WERI-Rb-1 (cell line): ENCODE measurements at regions not wholly inside any gene's neighbourhood (a gene's known extent, or its start where the extent isn't known, plus 50 kb on each side); places are given as distances from the start of the nearest gene placed in this dataset.

Experiments
- DNase-seq: peaks from one replicate; pipeline ENCODE4 v3.0.0-alpha.2; 2020
- H3K27ac ChIP-seq: fragments of 250-450 bp; sonication (Bioruptor Pico); 2 replicates; pipeline ENCODE4 v1.5.1; 2020; ENCODE audit warnings: mild to moderate bottlenecking, moderate library complexity
- H3K27me3 ChIP-seq: fragments of 250-450 bp; sonication (Bioruptor Pico); 2 replicates; pipeline ENCODE4 v1.5.1; 2021; ENCODE audit warnings: mild to moderate bottlenecking, low read depth, moderate library complexity; ENCODE audit not compliant: insufficient read depth, severe bottlenecking
- H3K36me3 ChIP-seq: fragments of 250-450 bp; sonication (Bioruptor Pico); 2 replicates; pipeline ENCODE4 v1.5.1; 2020; ENCODE audit warnings: mild to moderate bottlenecking, moderate library complexity
- H3K4me3 ChIP-seq: 2 replicates; pipeline ENCODE4 v1.5.1; 2011; ENCODE audit warnings: low read depth, mild to moderate bottlenecking, control low read depth, low read length
- H3K9me3 ChIP-seq: fragments of 250-450 bp; sonication (Bioruptor Pico); 2 replicates; pipeline ENCODE4 v1.5.1; 2021; ENCODE audit warnings: mild to moderate bottlenecking, moderate library complexity; ENCODE audit not compliant: severe bottlenecking
- CTCF ChIP-seq: IDR thresholded peaks from 2 replicates; pipeline ENCODE4 v1.5.1; 2011; ENCODE audit warnings: low read depth, mild to moderate bottlenecking, control low read depth, inconsistent platforms, low read length

DNA sequence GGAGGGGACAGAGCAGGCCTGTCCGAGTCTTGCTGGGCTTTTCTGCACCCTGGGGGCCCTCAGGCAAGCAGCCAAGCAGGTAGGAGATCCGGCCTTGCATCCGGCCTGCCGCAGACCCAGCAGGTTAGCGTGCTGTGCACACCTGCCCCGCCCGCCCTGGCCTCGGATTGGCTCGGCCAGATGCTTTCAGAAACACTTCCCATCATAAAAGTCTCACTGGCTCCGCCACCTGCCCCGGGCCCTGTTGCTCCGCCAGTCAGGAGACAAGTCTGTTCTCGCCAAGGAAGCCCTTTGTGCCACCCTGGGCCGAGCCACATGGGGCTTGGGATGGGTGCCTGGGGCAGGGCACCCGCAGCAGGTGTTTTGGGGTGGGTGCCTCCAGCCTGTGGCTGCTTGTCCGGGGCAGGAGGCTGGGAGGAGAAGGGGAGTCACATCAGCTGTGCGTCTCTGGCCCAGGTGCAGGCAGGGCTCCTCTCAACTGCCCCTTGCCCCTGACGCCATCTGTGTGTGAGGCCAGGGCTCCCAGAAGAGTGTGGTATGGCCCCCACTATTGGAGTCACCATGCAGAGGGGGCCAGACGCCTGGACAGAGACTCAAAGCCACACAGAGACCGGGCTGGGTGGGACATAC, 228.2 kb upstream of the GSE1 start:
- peak overlapping the region; percentile 46 for H3K27ac ChIP-seq
- no peak for TF ChIP-seq CTCF

GRCh38 chr16:85385463-85386331, 227.4 kb upstream of the GSE1 start:
- H3K27me3 ChIP-seq, result no peaks in the 10 kb centered on the region
- H3K36me3 ChIP-seq, result no peaks in the 10 kb centered on the region
- no peak overlapping the region for H3K4me3 ChIP-seq
- 0 out of 2 replicates have a peak, but pooled peaks have one; percentile 28 for TF ChIP-seq CTCF
- peak; percentile 30 for DNase-seq
- peak overlapping the region; percentile 46 for H3K27ac ChIP-seq
- no peaks in the 10 kb centered on the region for H3K9me3 ChIP-seq

More for the DNA sequence above, 228.2 kb upstream of the GSE1 start:
- Histone ChIP-seq H3K27me3 (no peaks in the 10 kb centered on the region), H3K9me3 (no peaks in the 10 kb centered on the region), H3K36me3 (no peaks in the 10 kb centered on the region), H3K4me3 (no peak overlapping the region)
- no peak for DNase-seq

- Histone ChIP-seq H3K27me3 (no peaks in the 10 kb centered on the region), H3K36me3 (no peaks in the 10 kb centered on the region), H3K27ac (no peak overlapping the region), H3K9me3 (no peaks in the 10 kb centered on the region), H3K4me3 (no peak overlapping the region)
- no peak for TF ChIP-seq CTCF
- DNase-seq, result peak; percentile 1
Measured at GRCh38 chr16:85386467-85387170, 226.5 kb upstream of the GSE1 start.

DNA sequence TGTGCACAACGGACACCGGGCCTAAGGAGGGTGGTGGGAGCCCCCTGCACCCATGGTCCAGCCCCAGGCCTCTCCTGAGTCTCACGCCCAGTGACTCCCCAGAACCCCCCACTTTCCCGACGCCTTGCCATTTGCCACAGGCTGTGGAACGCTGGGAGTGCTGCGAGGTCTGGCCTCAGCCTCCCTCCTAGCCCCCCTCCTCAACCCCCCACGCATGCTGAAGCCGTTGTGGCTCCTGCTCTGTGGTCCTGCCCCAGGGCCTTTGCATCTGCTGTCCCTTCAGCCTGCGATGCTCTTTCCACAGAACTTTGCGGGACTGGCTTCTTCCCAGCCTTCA, 226.0 kb upstream of the GSE1 start:
- TF ChIP-seq CTCF, result no peak
- H3K4me3 ChIP-seq, result no peak overlapping the region
- no peaks in the 10 kb centered on the region for H3K9me3 ChIP-seq
- H3K27me3 ChIP-seq, result no peaks in the 10 kb centered on the region
- DNase-seq, result peak; percentile 0
- H3K27ac ChIP-seq, result no peak overlapping the region
- H3K36me3 ChIP-seq, result no peaks in the 10 kb centered on the region

DNA sequence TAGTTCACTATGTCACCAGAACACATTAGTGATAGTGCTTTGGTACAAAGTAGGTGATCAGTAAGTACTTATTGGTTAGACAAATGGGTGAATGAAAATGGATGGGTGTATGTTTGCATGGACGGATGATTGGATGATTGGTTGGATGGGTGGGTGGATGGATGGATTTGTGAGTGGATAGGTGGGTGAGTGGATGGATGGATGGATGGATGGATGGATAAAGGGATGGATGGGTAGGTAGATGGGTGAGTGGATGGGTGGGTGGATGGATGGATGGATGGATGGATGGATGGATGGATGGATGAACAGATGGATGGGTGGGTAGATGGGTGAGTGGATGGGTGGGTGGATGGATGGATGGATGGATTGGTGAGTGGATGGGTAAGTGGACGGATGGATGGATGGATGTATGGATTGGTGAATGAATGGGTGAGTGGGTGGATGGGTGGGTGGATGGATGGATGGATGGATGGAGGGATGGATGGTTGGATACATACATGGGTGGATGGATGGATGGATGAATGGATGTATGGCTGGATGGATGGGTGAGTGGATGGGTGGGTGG, 225.3 kb upstream of the GSE1 start:
- no peaks in the 10 kb centered on the region for H3K27me3 ChIP-seq
- H3K27ac ChIP-seq, result no peak overlapping the region
- no peak for TF ChIP-seq CTCF
- no peak overlapping the region for H3K4me3 ChIP-seq
- H3K36me3 ChIP-seq, result no peaks in the 10 kb centered on the region
- no peaks in the 10 kb centered on the region for H3K9me3 ChIP-seq
- DNase-seq, result no peak
